G401 (cell line): ENCODE measurements at regions not wholly inside any gene's neighbourhood (a gene's known extent, or its start where the extent isn't known, plus 50 kb on each side); places are given as distances from the start of the nearest gene placed in this dataset.

Experiments used
- DNase-seq: peaks from one replicate; pipeline ENCODE4 v3.0.0-alpha.2; 2015; ENCODE audit warnings: low spot score
- in situ Hi-C: cut with HindIII; loops from 2 replicates; pipeline ENCODE4 v1.10.0; 2016; ENCODE audit warnings: low sequenced_read_pairs, mixed read lengths

- in situ Hi-C loops = no loop called here
- DNase-seq = no peak
Measured at GRCh38 chr11:106389101-106389500, 311.6 kb downstream of the AASDHPPT start.

- in situ Hi-C loops = no loop called here
- DNase-seq = no peak
Measured at GRCh38 chr11:106390078-106390477, 312.6 kb downstream of the AASDHPPT start.

- DNase-seq = no peak
Measured at GRCh38 chr11:106391771-106392420, 314.4 kb downstream of the AASDHPPT start.

GRCh38 chr11:106395716-106396349, 318.4 kb downstream of the AASDHPPT start:
- no peak for DNase-seq
- in situ Hi-C loops = no loop called here

More at GRCh38 chr11:106391771-106392420, 314.4 kb downstream of the AASDHPPT start:
- in situ Hi-C loops = no loop called here

- in situ Hi-C loops = no loop called here
- peak; percentile 43 for DNase-seq
Measured at GRCh38 chr11:106397787-106398501, 320.5 kb downstream of the AASDHPPT start.

GRCh38 chr11:106398502-106399075, 321.1 kb downstream of the AASDHPPT start:
- in situ Hi-C loops = no loop called here
- no peak for DNase-seq

- in situ Hi-C loops = no loop called here
- peak; percentile 38 for DNase-seq
Measured at GRCh38 chr11:106399076-106399511, 321.6 kb downstream of the AASDHPPT start.

GRCh38 chr11:106399624-106400023, 322.2 kb downstream of the AASDHPPT start:
- in situ Hi-C loops = no loop called here
- no peak for DNase-seq

- DNase-seq = no peak
- in situ Hi-C loops = no loop called here
Measured at GRCh38 chr11:106400949-106401570, 323.6 kb downstream of the AASDHPPT start.

GRCh38 chr11:106403751-106404150, 326.3 kb downstream of the AASDHPPT start:
- in situ Hi-C loops = no loop called here
- DNase-seq = no peak

GRCh38 chr11:106409222-106409621, 331.8 kb downstream of the AASDHPPT start:
- in situ Hi-C loops = no loop called here
- DNase-seq = no peak

- in situ Hi-C loops = no loop called here
- DNase-seq = no peak
Measured at GRCh38 chr11:106409671-106410070, 332.2 kb downstream of the AASDHPPT start.

GRCh38 chr11:106410902-106411301, 333.4 kb downstream of the AASDHPPT start:
- DNase-seq = no peak
- in situ Hi-C loops = no loop called here

- DNase-seq = no peak
- in situ Hi-C loops = no loop called here
Measured at GRCh38 chr11:106413222-106413621, 335.8 kb downstream of the AASDHPPT start.

GRCh38 chr11:106415510-106415909, 338.0 kb downstream of the AASDHPPT start:
- peak; percentile 60 for DNase-seq
- in situ Hi-C loops = no loop called here

GRCh38 chr11:106418791-106419190, 341.3 kb downstream of the AASDHPPT start:
- peak; percentile 89 for DNase-seq
- in situ Hi-C loops = no loop called here

- in situ Hi-C loops = no loop called here
- peak; percentile 22 for DNase-seq
Measured at GRCh38 chr11:106420048-106420665, 342.7 kb downstream of the AASDHPPT start.

- in situ Hi-C loops = no loop called here
- no peak for DNase-seq
Measured at GRCh38 chr11:106420686-106421085, 343.2 kb downstream of the AASDHPPT start.

- in situ Hi-C loops = no loop called here
- peak; percentile 21 for DNase-seq
Measured at GRCh38 chr11:106421676-106422292, 344.3 kb downstream of the AASDHPPT start.
